ENCODE measurements at regions not wholly inside any gene's neighbourhood (a gene's known extent, or its start where the extent isn't known, plus 50 kb on each side); places are given as distances from the start of the nearest gene placed in this dataset.

GRCh38 chr6:43985329-43985728 lies 141.9 kb downstream of the MRPL14 start:
- TF ChIP-seq, protein P1, sequence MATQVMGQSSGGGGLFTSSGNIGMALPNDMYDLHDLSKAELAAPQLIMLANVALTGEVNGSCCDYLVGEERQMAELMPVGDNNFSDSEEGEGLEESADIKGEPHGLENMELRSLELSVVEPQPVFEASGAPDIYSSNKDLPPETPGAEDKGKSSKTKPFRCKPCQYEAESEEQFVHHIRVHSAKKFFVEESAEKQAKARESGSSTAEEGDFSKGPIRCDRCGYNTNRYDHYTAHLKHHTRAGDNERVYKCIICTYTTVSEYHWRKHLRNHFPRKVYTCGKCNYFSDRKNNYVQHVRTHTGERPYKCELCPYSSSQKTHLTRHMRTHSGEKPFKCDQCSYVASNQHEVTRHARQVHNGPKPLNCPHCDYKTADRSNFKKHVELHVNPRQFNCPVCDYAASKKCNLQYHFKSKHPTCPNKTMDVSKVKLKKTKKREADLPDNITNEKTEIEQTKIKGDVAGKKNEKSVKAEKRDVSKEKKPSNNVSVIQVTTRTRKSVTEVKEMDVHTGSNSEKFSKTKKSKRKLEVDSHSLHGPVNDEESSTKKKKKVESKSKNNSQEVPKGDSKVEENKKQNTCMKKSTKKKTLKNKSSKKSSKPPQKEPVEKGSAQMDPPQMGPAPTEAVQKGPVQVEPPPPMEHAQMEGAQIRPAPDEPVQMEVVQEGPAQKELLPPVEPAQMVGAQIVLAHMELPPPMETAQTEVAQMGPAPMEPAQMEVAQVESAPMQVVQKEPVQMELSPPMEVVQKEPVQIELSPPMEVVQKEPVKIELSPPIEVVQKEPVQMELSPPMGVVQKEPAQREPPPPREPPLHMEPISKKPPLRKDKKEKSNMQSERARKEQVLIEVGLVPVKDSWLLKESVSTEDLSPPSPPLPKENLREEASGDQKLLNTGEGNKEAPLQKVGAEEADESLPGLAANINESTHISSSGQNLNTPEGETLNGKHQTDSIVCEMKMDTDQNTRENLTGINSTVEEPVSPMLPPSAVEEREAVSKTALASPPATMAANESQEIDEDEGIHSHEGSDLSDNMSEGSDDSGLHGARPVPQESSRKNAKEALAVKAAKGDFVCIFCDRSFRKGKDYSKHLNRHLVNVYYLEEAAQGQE (IDR thresholded peaks at IDR 0.05; ENCODE audit: insufficient read depth in 1 of 2, low read depth in 2 of 2, low read length in 2 of 2) = no peak
- TF ChIP-seq POLR2AphosphoS5 (IDR thresholded peaks at IDR 0.05; ENCODE audit: low read depth, low read length) (no peak), TAF1 (IDR thresholded peaks at IDR 0.05; ENCODE audit: borderline replicate concordance, insufficient read depth, low read length) (no peak), FOXP2 (optimal IDR thresholded peaks at IDR 0.05; ENCODE audit: borderline replicate concordance, extremely low read depth, extremely low read length, insufficient read depth) (no peak), SIN3A (IDR thresholded peaks at IDR 0.05; ENCODE audit: borderline replicate concordance, insufficient read depth, low read length) (no peak)

- TF ChIP-seq POLR2AphosphoS5 (IDR thresholded peaks at IDR 0.05; ENCODE audit: low read depth, low read length) (no peak), FOXP2 (optimal IDR thresholded peaks at IDR 0.05; ENCODE audit: borderline replicate concordance, extremely low read depth, extremely low read length, insufficient read depth) (no peak), TAF1 (IDR thresholded peaks at IDR 0.05; ENCODE audit: borderline replicate concordance, insufficient read depth, low read length) (no peak), SIN3A (IDR thresholded peaks at IDR 0.05; ENCODE audit: borderline replicate concordance, insufficient read depth, low read length) (no peak)
- TF ChIP-seq, protein P1 (IDR thresholded peaks at IDR 0.05; ENCODE audit: insufficient read depth in 1 of 2, low read depth in 2 of 2, low read length in 2 of 2) = no peak
Measured at GRCh38 chr6:43984442-43985321, 142.6 kb downstream of the MRPL14 start.

- TF ChIP-seq, protein P1 (IDR thresholded peaks at IDR 0.05; ENCODE audit: insufficient read depth in 1 of 2, low read depth in 2 of 2, low read length in 2 of 2) = no peak
- no peak for TF ChIP-seq TAF1 (IDR thresholded peaks at IDR 0.05; ENCODE audit: borderline replicate concordance, insufficient read depth, low read length)
- TF ChIP-seq SIN3A (IDR thresholded peaks at IDR 0.05; ENCODE audit: borderline replicate concordance, insufficient read depth, low read length) = no peak
- no peak for TF ChIP-seq POLR2AphosphoS5 (IDR thresholded peaks at IDR 0.05; ENCODE audit: low read depth, low read length)
- no peak for TF ChIP-seq FOXP2 (optimal IDR thresholded peaks at IDR 0.05; ENCODE audit: borderline replicate concordance, extremely low read depth, extremely low read length, insufficient read depth)
Measured at GRCh38 chr6:43983632-43984031, 143.6 kb downstream of the MRPL14 start.

DNA sequence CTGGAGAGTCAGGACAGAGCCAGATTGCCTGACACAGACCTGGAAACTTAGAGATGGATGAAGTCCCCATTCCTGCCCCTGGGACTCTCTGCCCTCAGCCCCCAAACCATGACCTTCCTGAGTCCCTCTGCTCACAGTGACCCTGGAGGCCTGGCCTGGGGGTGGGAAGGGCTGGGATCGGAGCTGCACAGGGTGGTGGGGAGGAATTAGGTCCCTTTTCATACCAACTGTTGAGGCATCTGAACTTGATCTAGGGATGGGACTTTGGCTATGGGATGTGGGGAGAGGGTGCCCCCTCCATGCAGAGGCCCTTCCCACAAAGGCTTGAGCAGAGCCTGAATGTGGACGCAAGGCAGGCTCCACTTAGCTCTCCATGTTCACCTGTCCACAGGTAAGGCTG lies 144.1 kb downstream of the MRPL14 start:
- TF ChIP-seq, protein P1 (IDR thresholded peaks at IDR 0.05; ENCODE audit: insufficient read depth in 1 of 2, low read depth in 2 of 2, low read length in 2 of 2) = no peak
- no peak for TF ChIP-seq SIN3A (IDR thresholded peaks at IDR 0.05; ENCODE audit: borderline replicate concordance, insufficient read depth, low read length)
- TF ChIP-seq FOXP2 (optimal IDR thresholded peaks at IDR 0.05; ENCODE audit: borderline replicate concordance, extremely low read depth, extremely low read length, insufficient read depth) = no peak
- TF ChIP-seq POLR2AphosphoS5 (IDR thresholded peaks at IDR 0.05; ENCODE audit: low read depth, low read length) = no peak
- TF ChIP-seq TAF1 (IDR thresholded peaks at IDR 0.05; ENCODE audit: borderline replicate concordance, insufficient read depth, low read length) = no peak

Measured in PFSK-1 (cell line).